ENCODE measurements at regions not wholly inside any gene's neighbourhood (a gene's known extent, or its start where the extent isn't known, plus 50 kb on each side); places are given as distances from the start of the nearest gene placed in this dataset.

GRCh38 chr10:44056206-44056605 lies 328.7 kb downstream of the CXCL12 start:
- H3F3A ChIP-seq (ENCODE audit: low read depth): no peaks in the 10 kb centered on the region
- H3K4me1 ChIP-seq (ENCODE audit: insufficient read depth, low read length, poor library complexity, severe bottlenecking): no peaks in the 10 kb centered on the region
- H3K4me3 ChIP-seq (ENCODE audit: low read length, poor library complexity, severe bottlenecking): no peak overlapping the region
- H4K20me1 ChIP-seq (ENCODE audit: insufficient read depth, low read length, poor library complexity, severe bottlenecking): no peaks in the 10 kb centered on the region
- no peaks in the 10 kb centered on the region for H3K9me2 ChIP-seq (replicated peaks; ENCODE audit: low read depth, low read length)
- H2AFZ ChIP-seq (ENCODE audit: low read length): no peak overlapping the region
- no peaks in the 10 kb centered on the region for H3K36me3 ChIP-seq (ENCODE audit: insufficient read depth, low read length)
- no peaks in the 10 kb centered on the region for H3K79me2 ChIP-seq (ENCODE audit: insufficient read depth, low read length)
- no peak overlapping the region for H3K9ac ChIP-seq (ENCODE audit: low read depth, low read length, poor library complexity, severe bottlenecking)
- H3K9me3 ChIP-seq (ENCODE audit: insufficient read depth, low read depth, low read length): no peaks in the 10 kb centered on the region; the same call in 1 of the 2 replicates
- H3K27me3 ChIP-seq (ENCODE audit: insufficient read depth, low read length, poor library complexity, severe bottlenecking): no peaks in the 10 kb centered on the region
- TF ChIP-seq, protein P1, sequence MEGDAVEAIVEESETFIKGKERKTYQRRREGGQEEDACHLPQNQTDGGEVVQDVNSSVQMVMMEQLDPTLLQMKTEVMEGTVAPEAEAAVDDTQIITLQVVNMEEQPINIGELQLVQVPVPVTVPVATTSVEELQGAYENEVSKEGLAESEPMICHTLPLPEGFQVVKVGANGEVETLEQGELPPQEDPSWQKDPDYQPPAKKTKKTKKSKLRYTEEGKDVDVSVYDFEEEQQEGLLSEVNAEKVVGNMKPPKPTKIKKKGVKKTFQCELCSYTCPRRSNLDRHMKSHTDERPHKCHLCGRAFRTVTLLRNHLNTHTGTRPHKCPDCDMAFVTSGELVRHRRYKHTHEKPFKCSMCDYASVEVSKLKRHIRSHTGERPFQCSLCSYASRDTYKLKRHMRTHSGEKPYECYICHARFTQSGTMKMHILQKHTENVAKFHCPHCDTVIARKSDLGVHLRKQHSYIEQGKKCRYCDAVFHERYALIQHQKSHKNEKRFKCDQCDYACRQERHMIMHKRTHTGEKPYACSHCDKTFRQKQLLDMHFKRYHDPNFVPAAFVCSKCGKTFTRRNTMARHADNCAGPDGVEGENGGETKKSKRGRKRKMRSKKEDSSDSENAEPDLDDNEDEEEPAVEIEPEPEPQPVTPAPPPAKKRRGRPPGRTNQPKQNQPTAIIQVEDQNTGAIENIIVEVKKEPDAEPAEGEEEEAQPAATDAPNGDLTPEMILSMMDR (conservative IDR thresholded peaks at IDR 0.05; ENCODE audit: low read length): no peak
- no peak for TF ChIP-seq EZH2phosphoT487 (IDR thresholded peaks at IDR 0.05; ENCODE audit: borderline replicate concordance)
- H3K4me2 ChIP-seq (ENCODE audit: low read depth, low read length, poor library complexity, severe bottlenecking): no peak overlapping the region

DNA sequence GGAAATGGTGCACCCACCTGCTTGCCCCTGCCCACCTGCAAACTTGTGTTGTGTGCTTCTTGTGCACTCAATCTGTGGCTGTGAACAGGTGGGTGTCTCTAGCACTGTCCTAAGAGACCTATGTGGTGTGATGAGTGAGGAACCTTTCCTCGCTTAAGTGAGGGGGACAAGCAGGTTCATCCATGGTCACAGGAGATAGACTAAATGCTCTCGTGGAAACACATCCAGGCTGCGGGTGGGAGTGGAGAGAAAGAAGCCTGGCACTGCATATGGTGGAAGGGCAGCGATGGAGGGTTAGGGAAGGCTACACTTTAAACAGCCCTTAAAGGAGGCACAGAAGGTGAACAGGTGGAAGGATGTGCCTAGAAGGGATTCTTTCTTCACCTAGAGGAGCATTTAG lies 330.9 kb downstream of the CXCL12 start:
- no peaks in the 10 kb centered on the region for H3K79me2 ChIP-seq (ENCODE audit: insufficient read depth, low read length)
- H3K4me2 ChIP-seq (ENCODE audit: low read depth, low read length, poor library complexity, severe bottlenecking): no peak overlapping the region
- no peaks in the 10 kb centered on the region; the same call in 1 of the 2 replicates for H3K9me3 ChIP-seq (ENCODE audit: insufficient read depth, low read depth, low read length)
- no peaks in the 10 kb centered on the region for H3F3A ChIP-seq (ENCODE audit: low read depth)
- H2AFZ ChIP-seq (ENCODE audit: low read length): no peak overlapping the region
- no peaks in the 10 kb centered on the region for H3K4me1 ChIP-seq (ENCODE audit: insufficient read depth, low read length, poor library complexity, severe bottlenecking)
- no peaks in the 10 kb centered on the region for H4K20me1 ChIP-seq (ENCODE audit: insufficient read depth, low read length, poor library complexity, severe bottlenecking)
- no peak overlapping the region for H3K9ac ChIP-seq (ENCODE audit: low read depth, low read length, poor library complexity, severe bottlenecking)
- H3K4me3 ChIP-seq (ENCODE audit: low read length, poor library complexity, severe bottlenecking): no peak overlapping the region
- no peak for TF ChIP-seq EZH2phosphoT487 (IDR thresholded peaks at IDR 0.05; ENCODE audit: borderline replicate concordance)
- TF ChIP-seq, protein P1 (conservative IDR thresholded peaks at IDR 0.05; ENCODE audit: low read length): no peak
- no peaks in the 10 kb centered on the region for H3K9me2 ChIP-seq (replicated peaks; ENCODE audit: low read depth, low read length)
- no peaks in the 10 kb centered on the region for H3K36me3 ChIP-seq (ENCODE audit: insufficient read depth, low read length)
- no peaks in the 10 kb centered on the region for H3K27me3 ChIP-seq (ENCODE audit: insufficient read depth, low read length, poor library complexity, severe bottlenecking)

DNA sequence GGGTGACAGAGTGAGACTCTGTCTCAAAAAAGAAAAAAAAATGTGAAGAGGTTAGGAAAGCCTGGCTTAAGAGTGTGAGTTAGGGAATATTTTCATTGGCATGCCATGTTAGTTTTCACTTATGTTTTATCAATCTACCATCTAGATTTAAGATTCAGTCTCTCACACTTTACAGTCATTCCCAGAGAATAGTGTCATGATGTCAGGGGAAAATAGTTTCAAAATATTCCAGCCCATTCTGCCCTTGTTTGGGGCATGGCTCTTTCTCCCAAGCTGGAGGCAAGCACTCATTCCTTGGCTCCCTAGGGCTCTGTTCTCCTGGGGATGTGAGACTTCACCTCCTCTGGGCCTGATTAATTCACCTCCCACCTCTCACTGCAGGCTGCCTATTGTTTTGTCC lies 331.5 kb downstream of the CXCL12 start:
- Histone ChIP-seq H3K9me3 (ENCODE audit: insufficient read depth, low read depth, low read length) (no peaks in the 10 kb centered on the region; the same call in 1 of the 2 replicates), H4K20me1 (ENCODE audit: insufficient read depth, low read length, poor library complexity, severe bottlenecking) (no peaks in the 10 kb centered on the region), H3K9ac (ENCODE audit: low read depth, low read length, poor library complexity, severe bottlenecking) (no peak overlapping the region), H3K27me3 (ENCODE audit: insufficient read depth, low read length, poor library complexity, severe bottlenecking) (no peaks in the 10 kb centered on the region), H3K4me2 (ENCODE audit: low read depth, low read length, poor library complexity, severe bottlenecking) (no peak overlapping the region), H2AFZ (ENCODE audit: low read length) (no peak overlapping the region), H3F3A (ENCODE audit: low read depth) (no peaks in the 10 kb centered on the region), H3K79me2 (ENCODE audit: insufficient read depth, low read length) (no peaks in the 10 kb centered on the region), H3K9me2 (replicated peaks; ENCODE audit: low read depth, low read length) (no peaks in the 10 kb centered on the region), H3K4me3 (ENCODE audit: low read length, poor library complexity, severe bottlenecking) (no peak overlapping the region), H3K4me1 (ENCODE audit: insufficient read depth, low read length, poor library complexity, severe bottlenecking) (no peaks in the 10 kb centered on the region), H3K36me3 (ENCODE audit: insufficient read depth, low read length) (no peaks in the 10 kb centered on the region)
- TF ChIP-seq, protein P1 (conservative IDR thresholded peaks at IDR 0.05; ENCODE audit: low read length): no peak
- TF ChIP-seq EZH2phosphoT487 (IDR thresholded peaks at IDR 0.05; ENCODE audit: borderline replicate concordance): no peak
